Smooth muscle cell (in vitro differentiated cells): ENCODE measurements at regions not wholly inside any gene's neighbourhood (a gene's known extent, or its start where the extent isn't known, plus 50 kb on each side); places are given as distances from the start of the nearest gene placed in this dataset.

Source experiments
- DNase-seq: peaks from one replicate; lab custom pipeline; 2025; ENCODE audit not compliant: unreplicated experiment; lab: John Stamatoyannopoulos, UW
- H2AFZ ChIP-seq: fragments of 200-600 bp; sonication (generic); 2 replicates; pipeline ENCODE4 v1.6.0; 2016; ENCODE audit warnings: antibody characterized with exemption, low read depth, mild to moderate bottlenecking
- H3F3A ChIP-seq: fragments of 200-600 bp; sonication (generic); 2 replicates; pipeline ENCODE4 v1.6.0; 2017; ENCODE audit warnings: antibody characterized with exemption, low read depth
- H3K27ac ChIP-seq: fragments of 200-600 bp; sonication (generic); 2 replicates; pipeline ENCODE4 v1.5.1; 2016; ENCODE audit warnings: low read depth, mild to moderate bottlenecking
- H3K27me3 ChIP-seq: fragments of 200-600 bp; sonication (generic); 2 replicates; pipeline ENCODE4 v1.6.1; 2016; ENCODE audit warnings: low read depth, mild to moderate bottlenecking
- H3K36me3 ChIP-seq: fragments of 200-600 bp; sonication (generic); 2 replicates; pipeline ENCODE4 v1.5.1; 2016; ENCODE audit warnings: low read depth
- H3K4me1 ChIP-seq: fragments of 200-600 bp; sonication (generic); 2 replicates; pipeline ENCODE4 v1.5.1; 2016; ENCODE audit warnings: low read depth
- H3K4me2 ChIP-seq: fragments of 200-600 bp; sonication (generic); 2 replicates; pipeline ENCODE4 v1.6.0; 2016; ENCODE audit warnings: mild to moderate bottlenecking
- H3K4me3 ChIP-seq: fragments of 200-600 bp; sonication (generic); 2 replicates; pipeline ENCODE4 v1.5.1; 2016; ENCODE audit warnings: mild to moderate bottlenecking
- H3K79me2 ChIP-seq: fragments of 200-600 bp; sonication (generic); 2 replicates; pipeline ENCODE4 v1.6.0; 2016; ENCODE audit warnings: low read depth, mild to moderate bottlenecking
- H3K9ac ChIP-seq: fragments of 200-600 bp; sonication (generic); 2 replicates; pipeline ENCODE4 v1.6.0; 2016; ENCODE audit warnings: low read depth
- H3K9me3 ChIP-seq: fragments of 200-600 bp; sonication (generic); replicated peaks from 2 replicates; pipeline ENCODE4 v1.5.1; 2016; ENCODE audit warnings: low read depth
- H4K20me1 ChIP-seq: fragments of 200-600 bp; sonication (generic); 2 replicates; pipeline ENCODE4 v1.6.0; 2016; ENCODE audit warnings: low read depth
- CTCF ChIP-seq: fragments of 200-600 bp; sonication (generic); IDR thresholded peaks from 2 replicates; pipeline ENCODE4 v1.5.1; 2017; ENCODE audit warnings: borderline replicate concordance, mild to moderate bottlenecking, antibody characterized with exemption; ENCODE audit not compliant: insufficient read depth, poor library complexity, severe bottlenecking
- WGBS: methylation state at CpG from one replicate; pipeline ENCODE4 v1.1.7; 2016; ENCODE audit warnings: low lambda C conversion rate; 5-methylcytosine and 5-hydroxymethylcytosine counted together

DNA sequence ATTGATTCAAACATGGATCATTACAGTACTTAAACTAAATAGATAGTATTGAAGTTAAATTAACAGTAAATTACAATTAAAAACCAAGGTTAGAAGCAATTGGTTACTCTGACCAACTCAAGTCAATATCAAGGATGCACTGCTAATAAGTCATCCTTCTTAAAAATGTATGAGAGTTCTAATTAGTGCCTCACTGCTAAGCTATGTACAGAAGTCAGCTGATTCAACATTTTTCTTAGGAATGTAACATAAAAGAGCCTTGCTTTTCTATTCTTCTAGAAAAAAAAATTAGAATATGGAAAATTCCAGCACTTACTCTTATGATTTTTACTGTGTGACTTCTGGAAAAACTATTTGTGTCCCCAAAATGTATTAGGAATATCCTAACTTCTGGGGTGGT, 75.7 kb upstream of the FBN2 start:
- Histone ChIP-seq H3K9ac (no peak overlapping the region), H3K36me3 (no peaks in the 10 kb centered on the region), H3K4me3 (no peak overlapping the region), H4K20me1 (no peaks in the 10 kb centered on the region), H3K9me3 (no peaks in the 10 kb centered on the region), H3F3A (no peaks in the 10 kb centered on the region), H3K79me2 (no peaks in the 10 kb centered on the region), H3K4me1 (no peaks in the 10 kb centered on the region), H2AFZ (no peak overlapping the region), H3K27me3 (no peaks in the 10 kb centered on the region), H3K27ac (no peak overlapping the region), H3K4me2 (no peak overlapping the region)
- no peak for DNase-seq
- TF ChIP-seq CTCF, result no peak

DNA sequence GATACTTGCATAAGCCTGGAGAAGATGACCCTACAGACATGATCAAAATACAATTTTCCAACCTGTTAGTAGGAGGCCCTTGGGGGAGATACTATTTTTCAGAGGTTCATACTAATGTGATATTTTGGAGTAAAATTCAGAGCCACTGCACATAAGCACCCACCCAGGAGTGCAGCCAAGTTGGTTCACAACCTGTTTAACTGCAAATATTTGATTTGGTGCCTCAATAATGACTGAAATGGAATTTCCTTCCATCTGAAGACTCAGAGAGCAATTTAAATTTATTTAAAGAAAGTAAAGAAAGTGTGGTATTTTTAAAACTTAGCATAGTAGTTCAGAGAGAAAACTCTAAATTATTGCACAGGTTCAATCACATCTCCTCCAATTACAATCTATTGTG, 77.5 kb upstream of the FBN2 start:
- no peak overlapping the region for H3K4me2 ChIP-seq
- no peaks in the 10 kb centered on the region for H3K9me3 ChIP-seq
- H3K36me3 ChIP-seq, result no peaks in the 10 kb centered on the region
- H3K4me3 ChIP-seq, result no peak overlapping the region
- H3K4me1 ChIP-seq, result no peaks in the 10 kb centered on the region
- H3K79me2 ChIP-seq, result no peaks in the 10 kb centered on the region
- H3K27me3 ChIP-seq, result no peaks in the 10 kb centered on the region
- H3K9ac ChIP-seq, result no peak overlapping the region
- no peak for TF ChIP-seq CTCF
- no peak overlapping the region for H3K27ac ChIP-seq
- no peaks in the 10 kb centered on the region for H4K20me1 ChIP-seq
- H3F3A ChIP-seq, result no peaks in the 10 kb centered on the region
- H2AFZ ChIP-seq, result no peak overlapping the region
- DNase-seq, result no peak

- Histone ChIP-seq H3K9me3 (no peaks in the 10 kb centered on the region), H3K79me2 (no peaks in the 10 kb centered on the region), H3K4me2 (no peak overlapping the region), H3F3A (no peaks in the 10 kb centered on the region), H3K9ac (no peak overlapping the region), H3K27me3 (no peaks in the 10 kb centered on the region), H3K4me3 (no peak overlapping the region), H2AFZ (no peak overlapping the region), H3K4me1 (no peaks in the 10 kb centered on the region), H4K20me1 (no peaks in the 10 kb centered on the region), H3K27ac (no peak overlapping the region), H3K36me3 (no peaks in the 10 kb centered on the region)
- TF ChIP-seq CTCF, result no peak
- no peak for DNase-seq
- WGBS, result 92% methylated on average over 1 of the region's 1 CpG
Observed at GRCh38 chr5:128626536-128627090, 88.6 kb upstream of the FBN2 start.

DNA sequence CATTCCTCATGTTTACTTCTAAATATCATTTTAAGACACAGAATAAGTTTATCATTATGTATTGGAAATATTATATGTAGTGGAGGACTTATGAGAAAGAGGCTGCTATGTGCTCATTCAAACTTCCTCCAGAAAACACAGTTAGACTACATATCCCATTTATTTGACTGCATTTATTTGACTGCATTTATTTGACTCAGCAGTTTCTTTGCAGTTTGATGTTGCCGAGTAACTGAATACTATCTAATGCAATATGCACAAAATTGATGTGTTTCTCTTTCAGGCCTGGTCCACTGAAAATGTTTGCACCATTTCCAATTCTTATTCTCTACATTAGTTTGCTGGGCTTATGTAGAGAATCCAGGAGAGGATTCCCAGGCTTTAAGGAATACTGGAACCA, 89.9 kb upstream of the FBN2 start:
- H3K36me3 ChIP-seq, result no peaks in the 10 kb centered on the region
- no peak overlapping the region for H3K4me2 ChIP-seq
- WGBS, result 97% methylated on average over 1 of the region's 1 CpG
- H2AFZ ChIP-seq, result no peak overlapping the region
- H3K4me3 ChIP-seq, result no peak overlapping the region
- H3K27ac ChIP-seq, result no peak overlapping the region
- no peaks in the 10 kb centered on the region for H3F3A ChIP-seq
- no peak for TF ChIP-seq CTCF
- no peaks in the 10 kb centered on the region for H3K4me1 ChIP-seq
- no peak for DNase-seq
- no peaks in the 10 kb centered on the region for H3K9me3 ChIP-seq
- no peaks in the 10 kb centered on the region for H3K79me2 ChIP-seq
- no peaks in the 10 kb centered on the region for H4K20me1 ChIP-seq
- no peaks in the 10 kb centered on the region for H3K27me3 ChIP-seq
- H3K9ac ChIP-seq, result no peak overlapping the region
